Motor neuron (in vitro differentiated cells): ENCODE measurements at regions not wholly inside any gene's neighbourhood (a gene's known extent, or its start where the extent isn't known, plus 50 kb on each side); places are given as distances from the start of the nearest gene placed in this dataset.

ENCODE experiments used
- ATAC-seq, 8 experiments: fragments of 200-7000 bp; cut with Tn5 transposase; replicated peaks in 6 of 8; 2 replicates each; pipeline ENCODE4 v1.8.0; 2021; ENCODE audit warnings: mild to moderate bottlenecking in 8 of 8, moderate library complexity in 8 of 8
- H3K27ac ChIP-seq, 2 donors: fragments of 250-450 bp; sonication (Bioruptor Pico); 2 replicates each; pipeline ENCODE4 v1.9.0; 2021; ENCODE audit warnings: antibody characterized with exemption in 2 of 2, mild to moderate bottlenecking in 2 of 2, moderate library complexity in 1 of 2
- H3K4me1 ChIP-seq, 2 donors: fragments of 250-450 bp; sonication (Bioruptor Pico); replicated peaks in 1 of 2; 2 replicates each; pipeline ENCODE4 v1.6.1; 2021; ENCODE audit warnings: antibody characterized with exemption in 2 of 2, mild to moderate bottlenecking in 2 of 2, moderate library complexity in 1 of 2
- H3K4me3 ChIP-seq, 5 donors: fragments of 250-450 bp; sonication (Bioruptor Pico); 2 replicates each; pipeline ENCODE4 v1.9.0; 2021; ENCODE audit warnings: antibody characterized with exemption in 5 of 5, mild to moderate bottlenecking in 5 of 5, moderate library complexity in 4 of 5
- WGBS, 10 experiments: fragments of 450-650 bp; shearing (Covaris generic); methylation state at CpG; one replicate each; pipeline ENCODE4 v1.0.0; 2022; 5-methylcytosine and 5-hydroxymethylcytosine counted together
- in situ Hi-C, 9 experiments: fragments of 400-800 bp; cut with MboI; loops; one replicate each; pipeline ENCODE4 v1.15.0; 2021; ENCODE audit warnings: low sequenced_read_pairs in 9 of 9, low pct_unique_long_range_greater_than_20kb in 2 of 9; ENCODE audit not compliant: unreplicated experiment in 9 of 9

GRCh38 chr14:101500061-101500460 lies 61.2 kb upstream of the DIO3 start:
- ATAC-seq: no peak
- WGBS, 10 experiments: 46 to 84% (median 80%) methylated on average over 1 to 7 of the region's 7 CpGs; no CpG with 5 or more reads in 5 of the 10 experiments

GRCh38 chr14:101500681-101501080 lies 60.6 kb upstream of the DIO3 start:
- 0 to 92% (median 65%) methylated on average over 1 to 2 of the region's 4 CpGs; no CpG with 5 or more reads in 6 of the 10 experiments for WGBS, 10 experiments
- in situ Hi-C loops: no loop called here
- Histone ChIP-seq H3K27ac (no peak overlapping the region), H3K4me3 (no peak overlapping the region), H3K4me1 (peaks cover 32 to 40% of the 10 kb centered on the region in 2 donors)
- no peak for ATAC-seq

More at GRCh38 chr14:101500061-101500460, 61.2 kb upstream of the DIO3 start:
- peaks cover 36 to 45% of the 10 kb centered on the region in 2 donors for H3K4me1 ChIP-seq
- no peak overlapping the region for H3K27ac ChIP-seq
- H3K4me3 ChIP-seq: no peak overlapping the region
- in situ Hi-C loops: no loop called here

DNA sequence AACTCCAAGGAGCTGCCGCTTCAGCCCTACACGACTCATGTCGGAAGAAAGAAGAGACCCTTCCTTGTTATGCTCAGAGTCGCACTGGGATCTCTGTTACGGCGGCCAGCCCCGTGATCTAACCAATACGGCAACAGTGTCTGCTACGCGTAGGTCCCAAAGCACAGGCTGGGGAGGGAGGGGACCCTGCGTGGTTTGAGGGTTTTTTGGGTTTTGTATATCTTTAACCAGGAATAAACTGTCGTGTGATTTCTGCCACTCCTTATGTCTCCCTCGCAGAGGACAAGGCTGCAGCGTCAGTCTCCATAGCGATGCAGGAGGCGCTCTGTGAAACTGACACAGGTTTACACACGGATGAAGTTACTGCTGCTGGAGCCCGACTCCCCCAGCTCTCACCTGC lies 60.0 kb upstream of the DIO3 start:
- in situ Hi-C loops: no loop called here
- H3K4me3 ChIP-seq: no peak overlapping the region
- WGBS, 10 experiments: 23 to 72% (median 52%) methylated on average over 9 to 14 of the region's 18 CpGs; no CpG with 5 or more reads in 4 of the 10 experiments
- H3K4me1 ChIP-seq: peaks cover 27 to 34% of the 10 kb centered on the region in 2 donors
- peak in 5 of 8 experiments; percentile 34 to 67 (median 49) for ATAC-seq
- H3K27ac ChIP-seq: peak overlapping the region in 1 of 2 donors; percentile 13

- no peak overlapping the region for H3K27ac ChIP-seq
- no peak for ATAC-seq
- H3K4me1 ChIP-seq: peaks cover 23 to 27% of the 10 kb centered on the region in 2 donors
- in situ Hi-C loops: no loop called here
- 0 to 95% (median 68%) methylated on average over 1 to 11 of the region's 15 CpGs for WGBS, 10 experiments
- H3K4me3 ChIP-seq: no peak overlapping the region
Measured at GRCh38 chr14:101501858-101502615, 59.3 kb upstream of the DIO3 start.

GRCh38 chr14:101502761-101503392 lies 58.4 kb upstream of the DIO3 start:
- Histone ChIP-seq H3K4me3 (no peak overlapping the region), H3K4me1 (peaks cover 16 to 18% of the 10 kb centered on the region in 2 donors), H3K27ac (no peak overlapping the region)
- WGBS, 10 experiments: 0 to 100% (median 75%) methylated on average over 1 to 11 of the region's 18 CpGs; no CpG with 5 or more reads in 2 of the 10 experiments
- ATAC-seq: no peak
- in situ Hi-C loops: no loop called here

- in situ Hi-C loops: no loop called here
- no peak for ATAC-seq
- Histone ChIP-seq H3K4me1 (peaks cover 14% of the 10 kb centered on the region in 2 donors), H3K4me3 (no peak overlapping the region), H3K27ac (no peak overlapping the region)
- 39 to 95% (median 91%) methylated on average over 3 to 7 of the region's 14 CpGs; no CpG with 5 or more reads in 4 of the 10 experiments for WGBS, 10 experiments
Measured at GRCh38 chr14:101503431-101504095, 57.7 kb upstream of the DIO3 start.

- H3K4me3 ChIP-seq: no peak overlapping the region
- H3K27ac ChIP-seq: no peak overlapping the region
- H3K4me1 ChIP-seq: peaks cover 14% of the 10 kb centered on the region in 2 donors
- WGBS, 10 experiments: 20 to 100% (median 88%) methylated on average over 2 to 9 of the region's 32 CpGs; no CpG with 5 or more reads in 4 of the 10 experiments
- in situ Hi-C loops: no loop called here
- ATAC-seq: no peak
Measured at GRCh38 chr14:101504096-101504948, 57.0 kb upstream of the DIO3 start.

DNA sequence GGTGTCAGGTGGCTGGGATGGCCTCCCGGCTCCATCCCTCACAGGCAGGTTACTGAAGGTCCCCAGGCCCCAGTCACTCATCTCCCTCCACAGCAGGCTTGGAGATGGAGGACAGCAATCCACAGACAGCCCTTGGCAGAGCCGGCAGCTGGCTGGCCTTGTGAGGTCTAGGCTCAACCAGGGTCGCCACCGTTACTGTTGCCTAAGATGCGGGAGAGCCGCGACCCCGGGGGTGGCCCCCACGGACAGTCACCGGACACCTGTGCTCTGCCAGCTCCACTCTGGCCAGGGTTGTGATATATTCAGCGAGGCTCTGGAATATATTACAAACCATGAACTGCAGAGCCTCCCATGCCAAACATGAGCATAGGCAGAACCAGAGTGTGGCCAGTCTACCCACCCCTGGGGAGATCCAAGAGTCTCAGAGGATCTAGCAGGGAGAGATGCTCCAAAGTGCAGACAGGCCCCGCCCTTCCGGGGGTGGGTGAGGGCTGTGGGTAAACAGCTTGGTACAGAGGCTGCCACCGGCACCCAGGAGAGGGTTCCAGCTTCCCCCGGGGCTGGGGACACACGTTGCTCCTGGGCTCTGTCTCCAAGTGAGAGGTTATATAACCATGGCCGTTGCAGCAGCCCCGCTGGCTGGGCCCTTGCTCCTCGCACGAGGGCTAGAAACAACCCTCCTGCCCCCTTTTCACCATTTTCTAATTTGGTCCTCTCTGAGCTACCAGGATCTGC lies 55.9 kb upstream of the DIO3 start:
- WGBS, 10 experiments: 31 to 100% (median 93%) methylated on average over 1 to 7 of the region's 20 CpGs; no CpG with 5 or more reads in 3 of the 10 experiments
- no peak for ATAC-seq
- H3K4me3 ChIP-seq: no peak overlapping the region
- peaks cover 14% of the 10 kb centered on the region in 2 donors for H3K4me1 ChIP-seq
- in situ Hi-C loops: no loop called here
- no peak overlapping the region for H3K27ac ChIP-seq

DNA sequence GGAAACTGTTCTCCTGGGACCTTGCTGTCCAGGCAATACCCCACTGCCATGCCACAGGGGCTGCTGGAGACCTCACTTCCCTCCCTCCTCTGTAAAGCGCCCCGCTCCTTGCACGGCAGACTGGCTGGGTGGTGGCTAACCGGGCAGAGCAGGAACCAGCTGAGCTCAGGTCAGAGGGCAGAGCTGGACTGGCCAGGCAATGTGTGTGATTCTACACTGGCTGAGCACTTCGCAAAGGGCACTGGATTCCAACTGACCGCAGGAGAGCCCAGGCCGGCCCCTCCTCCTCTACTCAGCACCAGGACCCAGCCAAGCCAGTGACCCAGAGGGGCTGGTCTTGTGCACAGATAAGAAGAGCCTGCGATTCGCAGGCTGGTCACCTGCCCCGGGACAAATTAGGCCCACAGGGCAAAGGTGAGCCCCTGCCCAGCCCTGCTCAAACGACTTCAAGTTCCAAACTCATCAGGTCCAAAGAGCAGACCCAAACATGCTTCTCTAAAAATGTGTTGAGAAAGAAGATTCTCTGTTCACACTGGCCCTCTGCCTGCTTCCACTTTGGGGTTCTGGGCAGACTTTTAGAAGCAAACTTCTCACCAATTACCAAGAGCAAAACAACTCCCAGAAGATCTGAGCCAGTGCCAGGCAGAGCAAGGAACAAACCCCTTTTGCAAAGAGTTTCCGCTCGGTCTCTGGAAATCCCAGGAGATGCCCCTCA lies 54.9 kb upstream of the DIO3 start:
- Histone ChIP-seq H3K4me3 (no peak overlapping the region), H3K4me1 (peaks cover 6 to 9% of the 10 kb centered on the region in 2 donors), H3K27ac (no peak overlapping the region)
- 33 to 100% (median 74%) methylated on average over 1 to 3 of the region's 13 CpGs; no CpG with 5 or more reads in 4 of the 10 experiments for WGBS, 10 experiments
- ATAC-seq: no peak
- in situ Hi-C loops: no loop called here

GRCh38 chr14:101506926-101507835 lies 54.1 kb upstream of the DIO3 start:
- in situ Hi-C loops: no loop called here
- Histone ChIP-seq H3K27ac (no peak overlapping the region), H3K4me1 (peaks cover 0 to 5% of the 10 kb centered on the region in 2 donors), H3K4me3 (no peak overlapping the region)
- WGBS, 10 experiments: 0 to 88% (median 74%) methylated on average over 1 to 10 of the region's 27 CpGs; no CpG with 5 or more reads in 4 of the 10 experiments
- no peak for ATAC-seq

DNA sequence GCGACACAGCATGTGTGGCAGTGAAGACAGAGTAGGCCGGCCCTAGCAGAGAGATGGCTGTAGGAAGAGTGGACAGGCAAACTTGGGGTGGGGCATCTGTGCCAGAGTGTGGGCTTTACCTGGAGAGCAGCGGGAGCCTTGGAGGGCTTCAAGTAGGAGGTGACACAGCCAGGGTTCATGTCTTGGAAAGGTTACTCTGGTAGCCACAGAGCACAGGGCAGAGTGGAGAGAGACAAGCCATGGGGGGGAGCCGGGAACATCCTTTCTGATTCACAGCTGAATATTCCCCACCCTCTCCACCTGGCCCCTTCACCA lies 53.5 kb upstream of the DIO3 start:
- H3K27ac ChIP-seq: no peak overlapping the region
- ATAC-seq: no peak
- no peak overlapping the region for H3K4me3 ChIP-seq
- peaks cover 0 to 7% of the 10 kb centered on the region in 2 donors for H3K4me1 ChIP-seq
- in situ Hi-C loops: no loop called here
- WGBS, 10 experiments: 20 to 100% (median 98%) methylated on average over 1 to 3 of the region's 4 CpGs; no CpG with 5 or more reads in 6 of the 10 experiments
